ENCODE measurements at regions not wholly inside any gene's neighbourhood (a gene's known extent, or its start where the extent isn't known, plus 50 kb on each side); places are given as distances from the start of the nearest gene placed in this dataset.

GRCh38 chr15:70583006-70583405, 180.4 kb downstream of the UACA start:
- H3K79me2 ChIP-seq (replicated peaks; ENCODE audit: insufficient read depth, low read length), result no peaks in the 10 kb centered on the region
- TF ChIP-seq SMC3 (conservative IDR thresholded peaks at IDR 0.05; ENCODE audit: poor library complexity), result no peak
- TF ChIP-seq EZH2 (IDR thresholded peaks at IDR 0.05; ENCODE audit: borderline replicate concordance, insufficient read depth, low read length, poor library complexity, severe bottlenecking), result no peak
- no peak for TF ChIP-seq RAD21 (conservative IDR thresholded peaks at IDR 0.05)
- TF ChIP-seq EP300 (conservative IDR thresholded peaks at IDR 0.05; ENCODE audit: poor library complexity, severe bottlenecking), result peak; percentile 31
- TF ChIP-seq TAF1 (IDR thresholded peaks at IDR 0.05; ENCODE audit: low read depth), result no peak
- TF ChIP-seq, protein P1, sequence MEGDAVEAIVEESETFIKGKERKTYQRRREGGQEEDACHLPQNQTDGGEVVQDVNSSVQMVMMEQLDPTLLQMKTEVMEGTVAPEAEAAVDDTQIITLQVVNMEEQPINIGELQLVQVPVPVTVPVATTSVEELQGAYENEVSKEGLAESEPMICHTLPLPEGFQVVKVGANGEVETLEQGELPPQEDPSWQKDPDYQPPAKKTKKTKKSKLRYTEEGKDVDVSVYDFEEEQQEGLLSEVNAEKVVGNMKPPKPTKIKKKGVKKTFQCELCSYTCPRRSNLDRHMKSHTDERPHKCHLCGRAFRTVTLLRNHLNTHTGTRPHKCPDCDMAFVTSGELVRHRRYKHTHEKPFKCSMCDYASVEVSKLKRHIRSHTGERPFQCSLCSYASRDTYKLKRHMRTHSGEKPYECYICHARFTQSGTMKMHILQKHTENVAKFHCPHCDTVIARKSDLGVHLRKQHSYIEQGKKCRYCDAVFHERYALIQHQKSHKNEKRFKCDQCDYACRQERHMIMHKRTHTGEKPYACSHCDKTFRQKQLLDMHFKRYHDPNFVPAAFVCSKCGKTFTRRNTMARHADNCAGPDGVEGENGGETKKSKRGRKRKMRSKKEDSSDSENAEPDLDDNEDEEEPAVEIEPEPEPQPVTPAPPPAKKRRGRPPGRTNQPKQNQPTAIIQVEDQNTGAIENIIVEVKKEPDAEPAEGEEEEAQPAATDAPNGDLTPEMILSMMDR (IDR thresholded peaks at IDR 0.05; ENCODE audit: poor library complexity, severe bottlenecking), result no peak
- no peak overlapping the region for H3K4me3 ChIP-seq (ENCODE audit: low read length)
- H2AFZ ChIP-seq (ENCODE audit: low read depth, low read length), result no peak overlapping the region
- no peaks in the 10 kb centered on the region for H3K9me3 ChIP-seq (ENCODE audit: low read length)
- no peaks in the 10 kb centered on the region for H3F3A ChIP-seq (ENCODE audit: insufficient read depth, low read length, poor library complexity, severe bottlenecking)
- H3K27me3 ChIP-seq (ENCODE audit: insufficient read depth, low read depth, low read length), result peaks cover 9% of the 10 kb centered on the region
- no peak overlapping the region for H3K9ac ChIP-seq (ENCODE audit: low read length)
- H3K27ac ChIP-seq (ENCODE audit: low read length), result no peak overlapping the region
- H3K9me2 ChIP-seq (ENCODE audit: insufficient read depth, low read length), result no peaks in the 10 kb centered on the region
- no peaks in the 10 kb centered on the region for H4K20me1 ChIP-seq (ENCODE audit: insufficient read depth)
- no peaks in the 10 kb centered on the region for H3K36me3 ChIP-seq (ENCODE audit: insufficient read depth, low read length)
- no peak overlapping the region for H3K4me2 ChIP-seq (ENCODE audit: low read length)

GRCh38 chr15:70582143-70582945, 181.0 kb downstream of the UACA start:
- H3K9me2 ChIP-seq (ENCODE audit: insufficient read depth, low read length), result no peaks in the 10 kb centered on the region
- no peak overlapping the region for H2AFZ ChIP-seq (ENCODE audit: low read depth, low read length)
- peaks cover 9% of the 10 kb centered on the region for H3K27me3 ChIP-seq (ENCODE audit: insufficient read depth, low read depth, low read length)
- no peaks in the 10 kb centered on the region for H4K20me1 ChIP-seq (ENCODE audit: insufficient read depth)
- H3K9ac ChIP-seq (ENCODE audit: low read length), result no peak overlapping the region
- no peak overlapping the region for H3K4me3 ChIP-seq (ENCODE audit: low read length)
- no peak for TF ChIP-seq RAD21 (conservative IDR thresholded peaks at IDR 0.05)
- TF ChIP-seq, protein P1 (IDR thresholded peaks at IDR 0.05; ENCODE audit: poor library complexity, severe bottlenecking), result no peak
- TF ChIP-seq SMC3 (conservative IDR thresholded peaks at IDR 0.05; ENCODE audit: poor library complexity), result no peak
- no peak for TF ChIP-seq EZH2 (IDR thresholded peaks at IDR 0.05; ENCODE audit: borderline replicate concordance, insufficient read depth, low read length, poor library complexity, severe bottlenecking)
- no peak for TF ChIP-seq MXI1 (conservative IDR thresholded peaks at IDR 0.05; ENCODE audit: poor library complexity, severe bottlenecking)
- TF ChIP-seq POLR2AphosphoS5 (IDR thresholded peaks at IDR 0.05), result no peak
- TF ChIP-seq, protein P2, sequence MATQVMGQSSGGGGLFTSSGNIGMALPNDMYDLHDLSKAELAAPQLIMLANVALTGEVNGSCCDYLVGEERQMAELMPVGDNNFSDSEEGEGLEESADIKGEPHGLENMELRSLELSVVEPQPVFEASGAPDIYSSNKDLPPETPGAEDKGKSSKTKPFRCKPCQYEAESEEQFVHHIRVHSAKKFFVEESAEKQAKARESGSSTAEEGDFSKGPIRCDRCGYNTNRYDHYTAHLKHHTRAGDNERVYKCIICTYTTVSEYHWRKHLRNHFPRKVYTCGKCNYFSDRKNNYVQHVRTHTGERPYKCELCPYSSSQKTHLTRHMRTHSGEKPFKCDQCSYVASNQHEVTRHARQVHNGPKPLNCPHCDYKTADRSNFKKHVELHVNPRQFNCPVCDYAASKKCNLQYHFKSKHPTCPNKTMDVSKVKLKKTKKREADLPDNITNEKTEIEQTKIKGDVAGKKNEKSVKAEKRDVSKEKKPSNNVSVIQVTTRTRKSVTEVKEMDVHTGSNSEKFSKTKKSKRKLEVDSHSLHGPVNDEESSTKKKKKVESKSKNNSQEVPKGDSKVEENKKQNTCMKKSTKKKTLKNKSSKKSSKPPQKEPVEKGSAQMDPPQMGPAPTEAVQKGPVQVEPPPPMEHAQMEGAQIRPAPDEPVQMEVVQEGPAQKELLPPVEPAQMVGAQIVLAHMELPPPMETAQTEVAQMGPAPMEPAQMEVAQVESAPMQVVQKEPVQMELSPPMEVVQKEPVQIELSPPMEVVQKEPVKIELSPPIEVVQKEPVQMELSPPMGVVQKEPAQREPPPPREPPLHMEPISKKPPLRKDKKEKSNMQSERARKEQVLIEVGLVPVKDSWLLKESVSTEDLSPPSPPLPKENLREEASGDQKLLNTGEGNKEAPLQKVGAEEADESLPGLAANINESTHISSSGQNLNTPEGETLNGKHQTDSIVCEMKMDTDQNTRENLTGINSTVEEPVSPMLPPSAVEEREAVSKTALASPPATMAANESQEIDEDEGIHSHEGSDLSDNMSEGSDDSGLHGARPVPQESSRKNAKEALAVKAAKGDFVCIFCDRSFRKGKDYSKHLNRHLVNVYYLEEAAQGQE (IDR thresholded peaks at IDR 0.05; ENCODE audit: borderline replicate concordance), result no peak
- no peak for TF ChIP-seq EP300 (conservative IDR thresholded peaks at IDR 0.05; ENCODE audit: poor library complexity, severe bottlenecking)
- no peak for TF ChIP-seq TAF1 (IDR thresholded peaks at IDR 0.05; ENCODE audit: low read depth)
- H3F3A ChIP-seq (ENCODE audit: insufficient read depth, low read length, poor library complexity, severe bottlenecking), result no peaks in the 10 kb centered on the region
- no peak overlapping the region for H3K27ac ChIP-seq (ENCODE audit: low read length)
- no peaks in the 10 kb centered on the region for H3K79me2 ChIP-seq (replicated peaks; ENCODE audit: insufficient read depth, low read length)
- H3K9me3 ChIP-seq (ENCODE audit: low read length), result no peaks in the 10 kb centered on the region
- H3K4me2 ChIP-seq (ENCODE audit: low read length), result no peak overlapping the region
- H3K36me3 ChIP-seq (ENCODE audit: insufficient read depth, low read length), result no peaks in the 10 kb centered on the region

Data from neural cell (in vitro differentiated cells).